Neural cell (in vitro differentiated cells): ENCODE measurements at regions not wholly inside any gene's neighbourhood (a gene's known extent, or its start where the extent isn't known, plus 50 kb on each side); places are given as distances from the start of the nearest gene placed in this dataset.

ENCODE experiments used
- H2AFZ ChIP-seq: fragments of 200-600, 300-800 bp; sonication (generic), shearing (Covaris generic); 2 replicates; pipeline ENCODE4 v1.6.0; 2014; ENCODE audit warnings: low read depth, mild to moderate bottlenecking, antibody characterized with exemption, low read length, moderate library complexity
- H3F3A ChIP-seq: fragments of 200-600 bp; shearing (Covaris generic); 2 replicates; pipeline ENCODE4 v1.6.1; 2016; ENCODE audit warnings: mild to moderate bottlenecking, moderate library complexity, mixed read lengths, antibody characterized with exemption, low read length; ENCODE audit not compliant: insufficient read depth, poor library complexity, severe bottlenecking
- H3K27ac ChIP-seq: fragments of 200-600, 300-800 bp; sonication (generic), shearing (Covaris generic); 2 replicates; pipeline ENCODE4 v1.5.1; 2014; ENCODE audit warnings: mild to moderate bottlenecking, low read length, moderate library complexity
- H3K27me3 ChIP-seq: fragments of 300-800, 200-600 bp; sonication (generic), shearing (Covaris generic); 2 replicates; pipeline ENCODE4 v1.6.0; 2014; ENCODE audit warnings: mild to moderate bottlenecking, low read depth, low read length, moderate library complexity; ENCODE audit not compliant: insufficient read depth
- H3K36me3 ChIP-seq: fragments of 300-800, 200-600 bp; sonication (generic), shearing (Covaris generic); 2 replicates; pipeline ENCODE4 v1.5.1; 2014; ENCODE audit warnings: mild to moderate bottlenecking, antibody characterized with exemption, low read length, moderate library complexity; ENCODE audit not compliant: insufficient read depth
- H3K4me2 ChIP-seq: fragments of 300-800, 200-600 bp; sonication (generic), shearing (Covaris generic); 2 replicates; pipeline ENCODE4 v1.6.0; 2014; ENCODE audit warnings: mild to moderate bottlenecking, low read length
- H3K4me3 ChIP-seq: fragments of 300-800, 200-600 bp; sonication (generic), shearing (Covaris generic); 2 replicates; pipeline ENCODE4 v1.5.1; 2014; ENCODE audit warnings: mild to moderate bottlenecking, low read length, moderate library complexity
- H3K79me2 ChIP-seq: fragments of 200-600 bp; shearing (Covaris generic); replicated peaks from 2 replicates; pipeline ENCODE4 v1.6.0; 2014; ENCODE audit warnings: mild to moderate bottlenecking, low read length, moderate library complexity; ENCODE audit not compliant: insufficient read depth
- H3K9ac ChIP-seq: fragments of 300-800, 200-600 bp; sonication (generic), shearing (Covaris generic); 2 replicates; pipeline ENCODE4 v1.6.1; 2016; ENCODE audit warnings: mild to moderate bottlenecking, low read length, mixed read lengths
- H3K9me2 ChIP-seq: fragments of 200-600 bp; shearing (Covaris generic); 2 replicates; pipeline ENCODE4 v1.6.1; 2016; ENCODE audit warnings: mild to moderate bottlenecking, low read length, mixed read lengths; ENCODE audit not compliant: insufficient read depth
- H3K9me3 ChIP-seq: fragments of 200-600, 300-800 bp; sonication (generic), shearing (Covaris generic); 2 replicates; pipeline ENCODE4 v1.6.1; 2016; ENCODE audit warnings: mild to moderate bottlenecking, mixed run types, low read length, moderate library complexity, mixed read lengths
- H4K20me1 ChIP-seq: fragments of 200-600 bp; shearing (Covaris generic); 2 replicates; pipeline ENCODE4 v1.6.1; 2016; ENCODE audit warnings: mild to moderate bottlenecking, mixed run types; ENCODE audit not compliant: insufficient read depth
- EP300 ChIP-seq: fragments of 450-650 bp; conservative IDR thresholded peaks from 2 replicates; pipeline ENCODE4 v1.6.1; 2014; ENCODE audit warnings: antibody characterized with exemption, mild to moderate bottlenecking, moderate library complexity; ENCODE audit not compliant: poor library complexity, severe bottlenecking
- EZH2 ChIP-seq: fragments of 200-600, 300-800 bp; shearing (Covaris generic), sonication (generic); IDR thresholded peaks from 2 replicates; pipeline ENCODE4 v1.6.1; 2014; ENCODE audit warnings: antibody characterized with exemption, low read length, borderline replicate concordance, mild to moderate bottlenecking; ENCODE audit not compliant: insufficient read depth, poor library complexity, severe bottlenecking
- MXI1 ChIP-seq: fragments of 450-650 bp; conservative IDR thresholded peaks from 2 replicates; pipeline ENCODE4 v1.6.1; 2014; ENCODE audit warnings: antibody characterized with exemption, mild to moderate bottlenecking; ENCODE audit not compliant: poor library complexity, severe bottlenecking
- POLR2AphosphoS5 ChIP-seq: IDR thresholded peaks from 2 replicates; pipeline ENCODE4 v1.6.1; 2012
- RAD21 ChIP-seq: fragments of 450-650 bp; conservative IDR thresholded peaks from 2 replicates; pipeline ENCODE4 v1.6.1; 2014; ENCODE audit warnings: antibody characterized with exemption, mild to moderate bottlenecking, moderate library complexity
- SMC3 ChIP-seq: fragments of 450-650 bp; conservative IDR thresholded peaks from 2 replicates; pipeline ENCODE4 v1.6.1; 2014; ENCODE audit warnings: antibody characterized with exemption, mild to moderate bottlenecking, moderate library complexity; ENCODE audit not compliant: poor library complexity
- TAF1 ChIP-seq: IDR thresholded peaks from 2 replicates; pipeline ENCODE4 v1.6.1; 2012; ENCODE audit warnings: low read depth
- TF ChIP-seq, protein P1 (sequence below): IDR thresholded peaks from 2 replicates; pipeline ENCODE4 v1.6.1; 2012; ENCODE audit warnings: borderline replicate concordance
- TF ChIP-seq, protein P2 (sequence below): fragments of 450-650 bp; IDR thresholded peaks from 2 replicates; pipeline ENCODE4 v1.5.1; 2014; ENCODE audit warnings: antibody characterized with exemption, mild to moderate bottlenecking, moderate library complexity; ENCODE audit not compliant: poor library complexity, severe bottlenecking

GRCh38 chr3:54046641-54047214, 75.6 kb upstream of the CACNA2D3 start:
- TF ChIP-seq EP300 (no peak), POLR2AphosphoS5 (no peak), MXI1 (no peak), TAF1 (no peak), SMC3 (no peak), EZH2 (no peak), RAD21 (no peak)
- TF ChIP-seq, protein P1, sequence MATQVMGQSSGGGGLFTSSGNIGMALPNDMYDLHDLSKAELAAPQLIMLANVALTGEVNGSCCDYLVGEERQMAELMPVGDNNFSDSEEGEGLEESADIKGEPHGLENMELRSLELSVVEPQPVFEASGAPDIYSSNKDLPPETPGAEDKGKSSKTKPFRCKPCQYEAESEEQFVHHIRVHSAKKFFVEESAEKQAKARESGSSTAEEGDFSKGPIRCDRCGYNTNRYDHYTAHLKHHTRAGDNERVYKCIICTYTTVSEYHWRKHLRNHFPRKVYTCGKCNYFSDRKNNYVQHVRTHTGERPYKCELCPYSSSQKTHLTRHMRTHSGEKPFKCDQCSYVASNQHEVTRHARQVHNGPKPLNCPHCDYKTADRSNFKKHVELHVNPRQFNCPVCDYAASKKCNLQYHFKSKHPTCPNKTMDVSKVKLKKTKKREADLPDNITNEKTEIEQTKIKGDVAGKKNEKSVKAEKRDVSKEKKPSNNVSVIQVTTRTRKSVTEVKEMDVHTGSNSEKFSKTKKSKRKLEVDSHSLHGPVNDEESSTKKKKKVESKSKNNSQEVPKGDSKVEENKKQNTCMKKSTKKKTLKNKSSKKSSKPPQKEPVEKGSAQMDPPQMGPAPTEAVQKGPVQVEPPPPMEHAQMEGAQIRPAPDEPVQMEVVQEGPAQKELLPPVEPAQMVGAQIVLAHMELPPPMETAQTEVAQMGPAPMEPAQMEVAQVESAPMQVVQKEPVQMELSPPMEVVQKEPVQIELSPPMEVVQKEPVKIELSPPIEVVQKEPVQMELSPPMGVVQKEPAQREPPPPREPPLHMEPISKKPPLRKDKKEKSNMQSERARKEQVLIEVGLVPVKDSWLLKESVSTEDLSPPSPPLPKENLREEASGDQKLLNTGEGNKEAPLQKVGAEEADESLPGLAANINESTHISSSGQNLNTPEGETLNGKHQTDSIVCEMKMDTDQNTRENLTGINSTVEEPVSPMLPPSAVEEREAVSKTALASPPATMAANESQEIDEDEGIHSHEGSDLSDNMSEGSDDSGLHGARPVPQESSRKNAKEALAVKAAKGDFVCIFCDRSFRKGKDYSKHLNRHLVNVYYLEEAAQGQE = no peak
- TF ChIP-seq, protein P2, sequence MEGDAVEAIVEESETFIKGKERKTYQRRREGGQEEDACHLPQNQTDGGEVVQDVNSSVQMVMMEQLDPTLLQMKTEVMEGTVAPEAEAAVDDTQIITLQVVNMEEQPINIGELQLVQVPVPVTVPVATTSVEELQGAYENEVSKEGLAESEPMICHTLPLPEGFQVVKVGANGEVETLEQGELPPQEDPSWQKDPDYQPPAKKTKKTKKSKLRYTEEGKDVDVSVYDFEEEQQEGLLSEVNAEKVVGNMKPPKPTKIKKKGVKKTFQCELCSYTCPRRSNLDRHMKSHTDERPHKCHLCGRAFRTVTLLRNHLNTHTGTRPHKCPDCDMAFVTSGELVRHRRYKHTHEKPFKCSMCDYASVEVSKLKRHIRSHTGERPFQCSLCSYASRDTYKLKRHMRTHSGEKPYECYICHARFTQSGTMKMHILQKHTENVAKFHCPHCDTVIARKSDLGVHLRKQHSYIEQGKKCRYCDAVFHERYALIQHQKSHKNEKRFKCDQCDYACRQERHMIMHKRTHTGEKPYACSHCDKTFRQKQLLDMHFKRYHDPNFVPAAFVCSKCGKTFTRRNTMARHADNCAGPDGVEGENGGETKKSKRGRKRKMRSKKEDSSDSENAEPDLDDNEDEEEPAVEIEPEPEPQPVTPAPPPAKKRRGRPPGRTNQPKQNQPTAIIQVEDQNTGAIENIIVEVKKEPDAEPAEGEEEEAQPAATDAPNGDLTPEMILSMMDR = no peak
- Histone ChIP-seq H3F3A (no peaks in the 10 kb centered on the region), H3K9me2 (no peaks in the 10 kb centered on the region), H3K27ac (no peak overlapping the region), H3K27me3 (no peaks in the 10 kb centered on the region), H4K20me1 (no peaks in the 10 kb centered on the region), H3K79me2 (no peaks in the 10 kb centered on the region), H3K9me3 (no peaks in the 10 kb centered on the region), H3K4me3 (no peak overlapping the region), H3K4me2 (no peak overlapping the region), H3K9ac (no peak overlapping the region), H2AFZ (no peak overlapping the region), H3K36me3 (no peaks in the 10 kb centered on the region)

GRCh38 chr3:54045061-54045815, 77.1 kb upstream of the CACNA2D3 start:
- H3K9ac ChIP-seq = no peak overlapping the region
- H3K27ac ChIP-seq = no peak overlapping the region
- H3K4me3 ChIP-seq = no peak overlapping the region
- H3K9me2 ChIP-seq = no peaks in the 10 kb centered on the region
- no peak overlapping the region for H3K4me2 ChIP-seq
- no peak overlapping the region for H2AFZ ChIP-seq
- H3K36me3 ChIP-seq = no peaks in the 10 kb centered on the region
- no peaks in the 10 kb centered on the region for H3K9me3 ChIP-seq
- H3F3A ChIP-seq = no peaks in the 10 kb centered on the region
- no peaks in the 10 kb centered on the region for H4K20me1 ChIP-seq
- no peaks in the 10 kb centered on the region for H3K79me2 ChIP-seq
- no peak for TF ChIP-seq MXI1
- TF ChIP-seq, protein P2 = no peak
- no peak for TF ChIP-seq POLR2AphosphoS5
- no peak for TF ChIP-seq EZH2
- no peak for TF ChIP-seq RAD21
- no peaks in the 10 kb centered on the region for H3K27me3 ChIP-seq
